Upper lobe of left lung (tissue), 4 donors: ENCODE measurements at regions not wholly inside any gene's neighbourhood (a gene's known extent, or its start where the extent isn't known, plus 50 kb on each side); places are given as distances from the start of the nearest gene placed in this dataset.

Experiments
- POLR2AphosphoS5 ChIP-seq, 2 donors: sonication (generic); formaldehyde crosslinking; IDR thresholded peaks; one replicate each; pipeline ENCODE4 v1.5.1; 2017; ENCODE audit warnings: antibody characterized with exemption in 2 of 2
- TF ChIP-seq, protein P1 (sequence below), 6 experiments: fragments of 450-650 bp in 4 of 6; fragments of 200-600 bp in 2 of 6; sonication (generic) in 2 of 6; IDR thresholded peaks; one replicate each; pipeline ENCODE4 v1.5.1; 2016 to 2019; ENCODE audit warnings: antibody characterized with exemption in 6 of 6

DNA sequence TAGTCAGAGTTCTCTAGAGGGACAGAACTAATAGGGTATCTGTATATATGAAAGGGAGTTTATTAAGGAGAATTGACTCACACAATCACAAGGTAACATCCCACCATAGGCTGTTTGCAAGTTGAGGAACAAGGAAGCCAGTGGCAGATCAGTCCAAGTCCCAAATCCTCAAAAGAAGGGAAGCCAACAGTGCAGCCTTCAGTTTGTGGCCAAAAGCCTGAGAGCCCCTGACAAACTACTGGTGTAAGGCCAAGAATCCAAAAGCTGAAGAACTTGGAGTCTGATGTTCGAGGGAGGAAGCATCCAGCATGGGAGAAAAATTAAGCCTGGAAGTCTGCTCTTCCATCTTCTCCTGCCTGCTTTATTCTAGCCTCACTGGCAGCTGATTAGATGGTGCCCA, 1107.2 kb upstream of the CELF2 start:
- TF ChIP-seq, protein P1, sequence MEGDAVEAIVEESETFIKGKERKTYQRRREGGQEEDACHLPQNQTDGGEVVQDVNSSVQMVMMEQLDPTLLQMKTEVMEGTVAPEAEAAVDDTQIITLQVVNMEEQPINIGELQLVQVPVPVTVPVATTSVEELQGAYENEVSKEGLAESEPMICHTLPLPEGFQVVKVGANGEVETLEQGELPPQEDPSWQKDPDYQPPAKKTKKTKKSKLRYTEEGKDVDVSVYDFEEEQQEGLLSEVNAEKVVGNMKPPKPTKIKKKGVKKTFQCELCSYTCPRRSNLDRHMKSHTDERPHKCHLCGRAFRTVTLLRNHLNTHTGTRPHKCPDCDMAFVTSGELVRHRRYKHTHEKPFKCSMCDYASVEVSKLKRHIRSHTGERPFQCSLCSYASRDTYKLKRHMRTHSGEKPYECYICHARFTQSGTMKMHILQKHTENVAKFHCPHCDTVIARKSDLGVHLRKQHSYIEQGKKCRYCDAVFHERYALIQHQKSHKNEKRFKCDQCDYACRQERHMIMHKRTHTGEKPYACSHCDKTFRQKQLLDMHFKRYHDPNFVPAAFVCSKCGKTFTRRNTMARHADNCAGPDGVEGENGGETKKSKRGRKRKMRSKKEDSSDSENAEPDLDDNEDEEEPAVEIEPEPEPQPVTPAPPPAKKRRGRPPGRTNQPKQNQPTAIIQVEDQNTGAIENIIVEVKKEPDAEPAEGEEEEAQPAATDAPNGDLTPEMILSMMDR (IDR thresholded peaks at IDR 0.05) = no peak
- TF ChIP-seq POLR2AphosphoS5 (IDR thresholded peaks at IDR 0.05) = no peak
